H1 (cell line): ENCODE measurements at regions not wholly inside any gene's neighbourhood (a gene's known extent, or its start where the extent isn't known, plus 50 kb on each side); places are given as distances from the start of the nearest gene placed in this dataset.

Experiments used
- CTCF ChIA-PET: fragments of 300-600 bp; sonication (Branson Sonifier 250); formaldehyde crosslinking; loops from one replicate; lab custom pipeline; 2021; ENCODE audit not compliant: partially characterized antibody; lab: Charles Lee
- POLR2A ChIA-PET: fragments of 300-600 bp; sonication (Branson Sonifier 250); formaldehyde crosslinking; loops from one replicate; lab custom pipeline; 2021; ENCODE audit warnings: inconsistent platforms; ENCODE audit not compliant: partially characterized antibody; lab: Charles Lee
- DNase-seq, 2 experiments: peaks; one replicate each; pipeline versions ENCODE4 v3.0.0 to v3.0.0-alpha.2; 2010 to 2022; ENCODE audit warnings: low spot score in 2 of 2, low read depth in 1 of 2, mixed read lengths in 1 of 2
- FAIRE-seq: peaks from 2 replicates; lab custom pipeline; 2011; peaks lifted over from hg19 to GRCh38; lab: Jason Lieb, UNC
- H2AFZ ChIP-seq: 2 replicates; pipeline ENCODE4 v1.8.1; 2012; ENCODE audit warnings: low read length, inconsistent platforms
- H2AK5ac ChIP-seq: 2 replicates; pipeline ENCODE4 v1.6.1; 2013; ENCODE audit warnings: low read depth, low read length
- H2BK120ac ChIP-seq: replicated peaks from 2 replicates; pipeline ENCODE3; 2013; ENCODE audit warnings: low read depth, low read length, inconsistent platforms
- H2BK12ac ChIP-seq: 2 replicates; pipeline ENCODE4 v1.6.1; 2013; ENCODE audit warnings: low read depth, low read length
- H2BK15ac ChIP-seq: 2 replicates; pipeline ENCODE4 v1.6.1; 2013; ENCODE audit warnings: low read length
- H2BK20ac ChIP-seq: 2 replicates; pipeline ENCODE4 v1.6.1; 2013; ENCODE audit warnings: low read length
- H2BK5ac ChIP-seq: 2 replicates; pipeline ENCODE4 v1.6.1; 2013; ENCODE audit warnings: low read depth, low read length
- H3K14ac ChIP-seq: 2 replicates; pipeline ENCODE4 v1.6.1; 2013; ENCODE audit warnings: inconsistent platforms; ENCODE audit not compliant: insufficient read length
- H3K18ac ChIP-seq: 2 replicates; pipeline ENCODE4 v1.6.1; 2013; ENCODE audit warnings: low read length; ENCODE audit errors: extremely low read depth
- H3K23ac ChIP-seq: 2 replicates; pipeline ENCODE4 v1.6.1; 2013; ENCODE audit warnings: inconsistent platforms; ENCODE audit not compliant: insufficient read length
- H3K23me2 ChIP-seq: 2 replicates; pipeline ENCODE4 v1.6.1; 2013; ENCODE audit warnings: low read depth, low read length
- H3K27ac ChIP-seq: 2 replicates; pipeline ENCODE4 v1.6.1; 2011; ENCODE audit warnings: low read depth, low read length, inconsistent platforms
- H3K27me3 ChIP-seq, 4 experiments: replicated peaks in 1 of 4; 1 replicate in 1 of 4; 2 replicates in 3 of 4; pipeline versions ENCODE4 v1.6.1 to v1.8.1; 2011 to 2013; ENCODE audit warnings: low read length in 3 of 4, mild to moderate bottlenecking in 3 of 4, inconsistent platforms in 2 of 4, mixed read lengths in 2 of 4, moderate library complexity in 1 of 4; ENCODE audit not compliant: control insufficient read depth in 3 of 4, insufficient read depth in 3 of 4; ENCODE audit errors: extremely low read depth in 1 of 4
- H3K36me3 ChIP-seq, 4 experiments: 2 replicates each; pipeline versions ENCODE4 v1.6.1 to v1.8.1; 2011 to 2013; ENCODE audit warnings: mild to moderate bottlenecking in 4 of 4, low read length in 3 of 4, moderate library complexity in 2 of 4, control low read depth in 1 of 4, inconsistent platforms in 1 of 4; ENCODE audit not compliant: insufficient read depth in 4 of 4, control insufficient read depth in 2 of 4
- H3K4ac ChIP-seq: replicated peaks from 2 replicates; pipeline ENCODE3; 2013; ENCODE audit warnings: low read length, low read depth, mixed read lengths, inconsistent platforms; ENCODE audit not compliant: insufficient read length
- H3K4me1 ChIP-seq, 4 experiments: replicated peaks in 1 of 4; 1 replicate in 1 of 4; 2 replicates in 3 of 4; pipeline versions ENCODE4 v1.6.1 to v1.8.1; 2011 to 2013; ENCODE audit warnings: low read length in 3 of 4, inconsistent platforms in 2 of 4, mixed read lengths in 1 of 4; ENCODE audit not compliant: insufficient read depth in 4 of 4, control insufficient read depth in 3 of 4
- H3K4me2 ChIP-seq, 2 experiments: 2 replicates each; pipeline versions ENCODE4 v1.6.1 to v1.8.1; 2011 to 2013; ENCODE audit warnings: low read depth in 2 of 2, low read length in 2 of 2, control low read depth in 1 of 2, inconsistent platforms in 1 of 2, mild to moderate bottlenecking in 1 of 2; ENCODE audit not compliant: insufficient read depth in 1 of 2
- H3K4me3 ChIP-seq, 4 experiments: fragments of 200-600, 300-600 bp in 1 of 4; sonication (generic), shearing (Covaris generic), sonication (Bioruptor Twin) in 1 of 4; 2 replicates each; pipeline versions ENCODE4 v1.5.1 to v1.8.1; 2011 to 2016; ENCODE audit warnings: low read length in 4 of 4, low read depth in 3 of 4, control low read depth in 2 of 4, inconsistent platforms in 2 of 4, mild to moderate bottlenecking in 2 of 4, mixed read lengths in 1 of 4, moderate library complexity in 1 of 4; ENCODE audit not compliant: insufficient read depth in 2 of 4; ENCODE audit errors: extremely low read depth in 1 of 4
- H3K56ac ChIP-seq: replicated peaks from 2 replicates; pipeline ENCODE3; 2013; ENCODE audit warnings: low read depth, mild to moderate bottlenecking, mixed read lengths, low read length, inconsistent platforms; ENCODE audit not compliant: insufficient read length
- H3K79me1 ChIP-seq: 2 replicates; pipeline ENCODE4 v1.6.1; 2013; ENCODE audit warnings: low read depth, low read length, control low read depth
- H3K79me2 ChIP-seq, 2 experiments: 2 replicates each; pipeline versions ENCODE4 v1.6.1 to v1.8.1; 2012 to 2013; ENCODE audit warnings: low read length in 2 of 2, mild to moderate bottlenecking in 2 of 2, inconsistent platforms in 1 of 2; ENCODE audit not compliant: insufficient read depth in 2 of 2, control insufficient read depth in 1 of 2
- H3K9ac ChIP-seq, 4 experiments: replicated peaks in 1 of 4; 1 replicate in 1 of 4; 2 replicates in 3 of 4; pipeline versions ENCODE4 v1.6.1 to v1.8.1; 2011 to 2013; ENCODE audit warnings: low read depth in 3 of 4, low read length in 3 of 4, control low read depth in 2 of 4, mild to moderate bottlenecking in 2 of 4, moderate library complexity in 2 of 4, inconsistent platforms in 1 of 4; ENCODE audit errors: extremely low read depth in 1 of 4
- H3K9me3 ChIP-seq, 2 experiments: 2 replicates each; pipeline versions ENCODE4 v1.6.1 to v1.8.1; 2012 to 2013; ENCODE audit warnings: mild to moderate bottlenecking in 2 of 2, moderate library complexity in 2 of 2, control low read depth in 1 of 2, inconsistent platforms in 1 of 2, low read depth in 1 of 2, low read length in 1 of 2, mixed read lengths in 1 of 2; ENCODE audit not compliant: insufficient read depth in 2 of 2
- H4K20me1 ChIP-seq, 2 experiments: replicated peaks in 1 of 2; 2 replicates each; pipeline versions ENCODE3 to v1.8.1; 2011 to 2013; ENCODE audit warnings: inconsistent platforms in 2 of 2, low read length in 2 of 2, mild to moderate bottlenecking in 1 of 2; ENCODE audit not compliant: insufficient read depth in 2 of 2, control insufficient read depth in 1 of 2
- H4K5ac ChIP-seq: 2 replicates; pipeline ENCODE4 v1.6.1; 2013; ENCODE audit warnings: low read length, low read depth, mixed read lengths, inconsistent platforms; ENCODE audit not compliant: insufficient read length
- H4K8ac ChIP-seq: 2 replicates; pipeline ENCODE4 v1.8.0; 2013; ENCODE audit warnings: mild to moderate bottlenecking, moderate library complexity, low read length, inconsistent platforms; ENCODE audit not compliant: insufficient read depth; ENCODE audit errors: extremely low read depth
- H4K91ac ChIP-seq: replicated peaks from 2 replicates; pipeline ENCODE3; 2013; ENCODE audit warnings: low read length, mixed read lengths, inconsistent platforms; ENCODE audit not compliant: insufficient read length
- BACH1 ChIP-seq: IDR thresholded peaks from 2 replicates; pipeline ENCODE4 v1.6.1; 2012; ENCODE audit warnings: low read length, improper control_type of control experiment
- CREB1 ChIP-seq: IDR thresholded peaks from 2 replicates; pipeline ENCODE4 v1.6.1; 2012; ENCODE audit warnings: inconsistent platforms
- EP300 ChIP-seq, 2 experiments: IDR thresholded peaks; 1 replicate in 1 of 2; 2 replicates in 1 of 2; pipeline ENCODE4 v1.6.1; 2011 to 2012; ENCODE audit warnings: low read depth in 2 of 2, low read length in 2 of 2, mild to moderate bottlenecking in 2 of 2, borderline replicate concordance in 1 of 2, inconsistent platforms in 1 of 2, moderate library complexity in 1 of 2
- HDAC6 ChIP-seq: IDR thresholded peaks from one replicate; pipeline ENCODE4 v1.7.1; 2012; ENCODE audit warnings: low read depth, mild to moderate bottlenecking, inconsistent platforms, low read length, moderate library complexity
- JUND ChIP-seq: IDR thresholded peaks from 2 replicates; pipeline ENCODE4 v1.6.1; 2011; ENCODE audit warnings: mild to moderate bottlenecking, improper control_type of control experiment, low read length
- NANOG ChIP-seq: IDR thresholded peaks from 2 replicates; pipeline ENCODE4 v1.6.1; 2011; ENCODE audit warnings: low read length, low read depth, mild to moderate bottlenecking, inconsistent platforms; ENCODE audit not compliant: insufficient read depth, poor library complexity, severe bottlenecking
- NRF1 ChIP-seq: IDR thresholded peaks from 2 replicates; pipeline ENCODE4 v1.6.1; 2011; ENCODE audit warnings: mild to moderate bottlenecking, low read depth, low read length, improper control_type of control experiment
- RFX5 ChIP-seq: IDR thresholded peaks from 2 replicates; pipeline ENCODE4 v1.6.1; 2011; ENCODE audit warnings: low read depth, low read length, improper control_type of control experiment, borderline replicate concordance
- SIN3A ChIP-seq, 2 experiments: IDR thresholded peaks in 1 of 2; conservative IDR thresholded peaks in 1 of 2; 2 replicates each; pipeline ENCODE4 v1.6.1; 2011 to 2012; ENCODE audit warnings: low read length in 2 of 2, improper control_type of control experiment in 1 of 2, low read depth in 1 of 2, mild to moderate bottlenecking in 1 of 2
- SP1 ChIP-seq: IDR thresholded peaks from 2 replicates; pipeline ENCODE4 v1.6.1; 2011; ENCODE audit warnings: low read depth, low read length
- WGBS, 2 experiments: shearing (Covaris generic) in 1 of 2; methylation state at CpG; one replicate each; pipeline versions ENCODE4 v1.1.6 to v1.1.7; 2013 to 2015; ENCODE audit warnings: low lambda C conversion rate in 2 of 2, mixed read lengths in 2 of 2, inconsistent platforms in 1 of 2, low coverage in 1 of 2, missing lambda C conversion rate in 1 of 2; ENCODE audit not compliant: insufficient replicate concordance in 2 of 2, insufficient coverage in 1 of 2, insufficient read length in 1 of 2; ENCODE audit errors: extremely low coverage in 1 of 2, missing lambda C conversion rate in 1 of 2; 5-methylcytosine and 5-hydroxymethylcytosine counted together
- TF ChIP-seq, protein P1 (sequence below), 3 experiments: IDR thresholded peaks; 1 replicate in 2 of 3; 2 replicates in 1 of 3; pipeline versions ENCODE4 v1.5.1 to v1.6.1; 2011; ENCODE audit warnings: low read length in 3 of 3, mild to moderate bottlenecking in 3 of 3, inconsistent platforms in 2 of 3, low read depth in 1 of 3, moderate library complexity in 1 of 3; ENCODE audit not compliant: insufficient read depth in 1 of 3; ENCODE audit errors: control extremely low read depth in 1 of 3

DNA sequence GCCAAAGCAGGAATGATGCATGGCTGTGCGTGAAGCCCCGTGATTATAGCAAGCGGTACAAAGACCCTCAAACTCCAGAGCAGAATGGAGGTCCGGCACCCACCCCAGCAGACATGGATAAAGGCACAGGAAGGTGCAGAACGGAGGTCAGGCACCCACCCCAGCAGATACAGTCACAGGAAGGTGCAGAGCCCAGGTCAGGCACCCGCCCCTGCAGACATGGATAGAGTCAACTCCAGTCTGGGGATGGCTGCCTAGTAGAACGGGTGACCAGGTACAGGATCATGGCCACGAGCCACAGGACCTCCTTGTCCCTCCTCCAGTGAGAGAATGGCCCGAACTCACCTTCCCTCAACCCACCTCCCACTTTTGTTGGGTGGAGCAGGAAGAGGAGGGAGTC, 318.3 kb upstream of the SALL3 start:
- H2BK12ac ChIP-seq: no peak overlapping the region
- no peak overlapping the region for H4K5ac ChIP-seq
- H3K4me3 ChIP-seq: no peak overlapping the region
- peak overlapping the region; percentile 28; the same call in 1 of the 2 replicates for H4K8ac ChIP-seq
- H2BK15ac ChIP-seq: peak overlapping the region; percentile 81; the same call in 1 of the 2 replicates
- peaks cover 3 to 4% of the 10 kb centered on the region in 2 experiments; a peak in 2 of 4 replicates for H3K9me3 ChIP-seq
- H3K27ac ChIP-seq: no peak overlapping the region
- no peaks in the 10 kb centered on the region for H3K79me2 ChIP-seq
- H3K9ac ChIP-seq: no peak overlapping the region
- FAIRE-seq (no peak), DNase-seq (no peak)
- no peak overlapping the region for H3K4ac ChIP-seq
- no peaks in the 10 kb centered on the region for H3K23me2 ChIP-seq
- H2BK20ac ChIP-seq: no peak overlapping the region
- no peaks in the 10 kb centered on the region for H3K27me3 ChIP-seq
- POLR2A ChIA-PET: no interaction called here
- H2AFZ ChIP-seq: no peak overlapping the region
- 83% methylated on average over 9 of the region's 9 CpGs; no CpG with 5 or more reads in 1 of the 2 experiments for WGBS, 2 experiments
- H3K79me1 ChIP-seq: peaks cover 2% of the 10 kb centered on the region; the same call in 1 of the 2 replicates
- H4K20me1 ChIP-seq: no peaks in the 10 kb centered on the region
- H3K14ac ChIP-seq: no peak overlapping the region
- TF ChIP-seq RFX5 (no peak), HDAC6 (no peak), CREB1 (no peak), SP1 (no peak), NRF1 (no peak), NANOG (no peak), BACH1 (no peak), EP300 (IDR thresholded peaks at IDR 0.05; ENCODE audit: borderline replicate concordance in 1 of 2, low read depth in 2 of 2, low read length in 2 of 2) (no peak), JUND (no peak), SIN3A (conservative IDR thresholded peaks at IDR 0.05 in 1 of 2, IDR thresholded peaks at IDR 0.05 in 1 of 2; ENCODE audit: low read depth in 1 of 2, low read length in 2 of 2) (no peak)
- TF ChIP-seq, protein P1, sequence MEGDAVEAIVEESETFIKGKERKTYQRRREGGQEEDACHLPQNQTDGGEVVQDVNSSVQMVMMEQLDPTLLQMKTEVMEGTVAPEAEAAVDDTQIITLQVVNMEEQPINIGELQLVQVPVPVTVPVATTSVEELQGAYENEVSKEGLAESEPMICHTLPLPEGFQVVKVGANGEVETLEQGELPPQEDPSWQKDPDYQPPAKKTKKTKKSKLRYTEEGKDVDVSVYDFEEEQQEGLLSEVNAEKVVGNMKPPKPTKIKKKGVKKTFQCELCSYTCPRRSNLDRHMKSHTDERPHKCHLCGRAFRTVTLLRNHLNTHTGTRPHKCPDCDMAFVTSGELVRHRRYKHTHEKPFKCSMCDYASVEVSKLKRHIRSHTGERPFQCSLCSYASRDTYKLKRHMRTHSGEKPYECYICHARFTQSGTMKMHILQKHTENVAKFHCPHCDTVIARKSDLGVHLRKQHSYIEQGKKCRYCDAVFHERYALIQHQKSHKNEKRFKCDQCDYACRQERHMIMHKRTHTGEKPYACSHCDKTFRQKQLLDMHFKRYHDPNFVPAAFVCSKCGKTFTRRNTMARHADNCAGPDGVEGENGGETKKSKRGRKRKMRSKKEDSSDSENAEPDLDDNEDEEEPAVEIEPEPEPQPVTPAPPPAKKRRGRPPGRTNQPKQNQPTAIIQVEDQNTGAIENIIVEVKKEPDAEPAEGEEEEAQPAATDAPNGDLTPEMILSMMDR (IDR thresholded peaks at IDR 0.05; ENCODE audit: control extremely low read depth in 1 of 3, insufficient read depth in 1 of 3, low read depth in 1 of 3, low read length in 3 of 3): no peak
- no peaks in the 10 kb centered on the region for H3K4me1 ChIP-seq
- CTCF ChIA-PET: interaction anchor here (0.9 to 2.1 kb wide), 7 partner anchors 18 to 325 kb away, joined by 3 to 10 read pairs (median 4); no protein-coding TSS in a partner anchor
- no peak overlapping the region for H4K91ac ChIP-seq
- H2AK5ac ChIP-seq: no peak overlapping the region
- no peak overlapping the region for H3K18ac ChIP-seq
- H3K36me3 ChIP-seq: no peaks in the 10 kb centered on the region
- H2BK120ac ChIP-seq: no peak overlapping the region
- no peak overlapping the region for H3K4me2 ChIP-seq
- no peak overlapping the region for H2BK5ac ChIP-seq
- H3K23ac ChIP-seq: no peak overlapping the region
- H3K56ac ChIP-seq: no peak overlapping the region
